ENCODE measurements at regions not wholly inside any gene's neighbourhood (a gene's known extent, or its start where the extent isn't known, plus 50 kb on each side); places are given as distances from the start of the nearest gene placed in this dataset.

GRCh38 chr11:97028836-97029406, 639.1 kb downstream of the JRKL start:
- Histone ChIP-seq H3K36me3 (no peaks in the 10 kb centered on the region), H3K4me1 (no peaks in the 10 kb centered on the region), H3K27me3 (no peaks in the 10 kb centered on the region), H3K9me3 (no peaks in the 10 kb centered on the region), H3K4me3 (no peak overlapping the region), H3K27ac (no peak overlapping the region)
- 92% methylated on average over 1 of the region's 1 CpG; no CpG with 5 or more reads in 1 of the 2 donors for WGBS, 2 donors (ENCODE audit: low coverage in 1 of 2)
- no peak for TF ChIP-seq POLR2A (IDR thresholded peaks at IDR 0.05)
- no peak for TF ChIP-seq POLR2AphosphoS5 (IDR thresholded peaks at IDR 0.05)
- TF ChIP-seq EP300 (IDR thresholded peaks at IDR 0.05; ENCODE audit: low read depth) = no peak
- no peak for TF ChIP-seq CTCF (IDR thresholded peaks at IDR 0.05)
- intact Hi-C loops (cut with DNase I; ENCODE audit: low total_unique reads) = no loop called here
- DNase-seq = no peak
- in situ Hi-C loops (cut with MboI; ENCODE audit: low pct_ligation_motif_present in 1 of 4, low pct_unique_long_range_greater_than_20kb in 1 of 4, low sequenced_read_pairs in 3 of 4) = no loop called here

- Histone ChIP-seq H3K27me3 (no peaks in the 10 kb centered on the region), H3K36me3 (no peaks in the 10 kb centered on the region), H3K4me3 (no peak overlapping the region), H3K9me3 (no peaks in the 10 kb centered on the region), H3K4me1 (no peaks in the 10 kb centered on the region), H3K27ac (no peak overlapping the region)
- DNase-seq = no peak
- intact Hi-C loops (cut with DNase I; ENCODE audit: low total_unique reads) (no loop called here), in situ Hi-C loops (cut with MboI; ENCODE audit: low pct_ligation_motif_present in 1 of 4, low pct_unique_long_range_greater_than_20kb in 1 of 4, low sequenced_read_pairs in 3 of 4) (no loop called here)
- TF ChIP-seq POLR2A (IDR thresholded peaks at IDR 0.05) (no peak), CTCF (IDR thresholded peaks at IDR 0.05) (no peak), POLR2AphosphoS5 (IDR thresholded peaks at IDR 0.05) (no peak), EP300 (IDR thresholded peaks at IDR 0.05; ENCODE audit: low read depth) (no peak)
- 67 to 83% methylated on average over 5 of the region's 5 CpGs for WGBS, 2 donors (ENCODE audit: low coverage in 1 of 2)
These were observed 643.4 kb downstream of the JRKL start for GRCh38 chr11:97033178-97033577.

- no peaks in the 10 kb centered on the region for H3K27me3 ChIP-seq
- no peaks in the 10 kb centered on the region for H3K36me3 ChIP-seq
- H3K4me3 ChIP-seq = no peak overlapping the region
- no peaks in the 10 kb centered on the region for H3K4me1 ChIP-seq
- no peak for DNase-seq
- 30 to 45% methylated on average over 3 of the region's 3 CpGs for WGBS, 2 donors (ENCODE audit: low coverage in 1 of 2)
- H3K27ac ChIP-seq = no peak overlapping the region
- H3K9me3 ChIP-seq = no peaks in the 10 kb centered on the region
- TF ChIP-seq POLR2A (IDR thresholded peaks at IDR 0.05) = no peak
- TF ChIP-seq POLR2AphosphoS5 (IDR thresholded peaks at IDR 0.05) = no peak
- no peak for TF ChIP-seq CTCF (IDR thresholded peaks at IDR 0.05)
- no peak for TF ChIP-seq EP300 (IDR thresholded peaks at IDR 0.05; ENCODE audit: low read depth)
- in situ Hi-C loops (cut with MboI; ENCODE audit: low pct_ligation_motif_present in 1 of 4, low pct_unique_long_range_greater_than_20kb in 1 of 4, low sequenced_read_pairs in 3 of 4) (no loop called here), intact Hi-C loops (cut with DNase I; ENCODE audit: low total_unique reads) (no loop called here)
These were observed 658.7 kb downstream of the JRKL start for GRCh38 chr11:97048481-97048880.

GRCh38 chr11:97060184-97060583, 670.4 kb downstream of the JRKL start:
- no peak overlapping the region for H3K4me3 ChIP-seq
- H3K4me1 ChIP-seq = no peaks in the 10 kb centered on the region
- no peak for DNase-seq
- H3K9me3 ChIP-seq = peaks cover 0 to 4% of the 10 kb centered on the region in 2 donors
- intact Hi-C loops (cut with DNase I; ENCODE audit: low total_unique reads) (no loop called here), in situ Hi-C loops (cut with MboI; ENCODE audit: low pct_ligation_motif_present in 1 of 4, low pct_unique_long_range_greater_than_20kb in 1 of 4, low sequenced_read_pairs in 3 of 4) (no loop called here)
- no peaks in the 10 kb centered on the region for H3K36me3 ChIP-seq
- no peak overlapping the region for H3K27ac ChIP-seq
- 77% methylated on average over 1 of the region's 1 CpG; no CpG with 5 or more reads in 1 of the 2 donors for whole genome bisulfite sequencing, 2 donors (ENCODE audit: low coverage in 1 of 2)
- H3K27me3 ChIP-seq = no peaks in the 10 kb centered on the region
- TF ChIP-seq POLR2AphosphoS5 (IDR thresholded peaks at IDR 0.05) = no peak

- TF ChIP-seq POLR2AphosphoS5 (IDR thresholded peaks at IDR 0.05) = no peak
- no peak for TF ChIP-seq CTCF (IDR thresholded peaks at IDR 0.05)
- TF ChIP-seq POLR2A (IDR thresholded peaks at IDR 0.05) = no peak
- TF ChIP-seq EP300 (IDR thresholded peaks at IDR 0.05; ENCODE audit: low read depth) = no peak
- in situ Hi-C loops (cut with MboI; ENCODE audit: low pct_ligation_motif_present in 1 of 4, low pct_unique_long_range_greater_than_20kb in 1 of 4, low sequenced_read_pairs in 3 of 4) = no loop called here
These were observed 679.3 kb downstream of the JRKL start for GRCh38 chr11:97069160-97069559.

More at GRCh38 chr11:97069160-97069559, 679.3 kb downstream of the JRKL start:
- intact Hi-C loops (cut with DNase I; ENCODE audit: low total_unique reads) = no loop called here
- H3K9me3 ChIP-seq = peaks cover 24 to 26% of the 10 kb centered on the region in 2 donors
- DNase-seq = no peak
- no peaks in the 10 kb centered on the region for H3K27me3 ChIP-seq
- no peaks in the 10 kb centered on the region for H3K36me3 ChIP-seq
- WGBS, 2 donors (ENCODE audit: low coverage in 1 of 2) = 62 to 81% methylated on average over 3 of the region's 3 CpGs
- no peaks in the 10 kb centered on the region for H3K4me1 ChIP-seq
- H3K27ac ChIP-seq = no peak overlapping the region
- no peak overlapping the region for H3K4me3 ChIP-seq
